PC-3 (cell line): ENCODE measurements at regions not wholly inside any gene's neighbourhood (a gene's known extent, or its start where the extent isn't known, plus 50 kb on each side); places are given as distances from the start of the nearest gene placed in this dataset.

Source experiments
- ATAC-seq: fragments of 200-7000 bp; cut with Tn5 transposase; 2 replicates; pipeline ENCODE4 v1.9.1; 2020; ENCODE audit warnings: mild to moderate bottlenecking, moderate library complexity
- BruUV-seq: library from RNA; stranded (reverse); fragments of 400-500 nt; replicated peaks from 2 replicates; lab custom pipeline; 2021; lab: Mats Ljungman, UMichigan
- CTCF ChIA-PET: fragments of 300-600 bp; sonication (Branson Sonifier 250); formaldehyde crosslinking; loops from one replicate; lab custom pipeline; 2022; ENCODE audit warnings: antibody characterized with exemption; lab: Charles Lee
- POLR2A ChIA-PET: fragments of 300-600 bp; sonication (Branson Sonifier 250); formaldehyde crosslinking; loops from one replicate; lab custom pipeline; 2022; ENCODE audit warnings: antibody characterized with exemption; ENCODE audit not compliant: unreplicated experiment; lab: Charles Lee
- DNase-seq: peaks from one replicate; pipeline ENCODE4 v3.0.0-alpha.2; 2015
- H2AFZ ChIP-seq: fragments of 300-600 bp; sonication (generic); 2 replicates; pipeline ENCODE4 v1.6.0; 2016; ENCODE audit warnings: antibody characterized with exemption, low read length
- H3F3A ChIP-seq: fragments of 300-600 bp; sonication (generic); one replicate; pipeline ENCODE4 v1.6.0; 2017; ENCODE audit warnings: antibody characterized with exemption, low read length, control low read depth, mild to moderate bottlenecking; ENCODE audit not compliant: unreplicated experiment
- H3K27ac ChIP-seq: fragments of 300-600 bp; sonication (generic); 2 replicates; pipeline ENCODE4 v1.5.1; 2016; ENCODE audit warnings: mild to moderate bottlenecking, low read length
- H3K27me3 ChIP-seq: fragments of 300-600 bp; sonication (generic); 2 replicates; pipeline ENCODE4 v1.6.1; 2016; ENCODE audit warnings: low read length, mixed read lengths
- H3K36me3 ChIP-seq: fragments of 300-600 bp; sonication (generic); 2 replicates; pipeline ENCODE4 v1.6.1; 2016; ENCODE audit warnings: low read depth, mixed run types, low read length, mixed read lengths
- H3K4me1 ChIP-seq: fragments of 300-600 bp; sonication (generic); 2 replicates; pipeline ENCODE4 v1.5.1; 2016; ENCODE audit warnings: low read length; ENCODE audit not compliant: insufficient read depth
- H3K4me2 ChIP-seq: fragments of 300-600 bp; sonication (generic); 2 replicates; pipeline ENCODE4 v1.6.0; 2016; ENCODE audit warnings: low read length
- H3K4me3 ChIP-seq: fragments of 300-600 bp; sonication (generic); 2 replicates; pipeline ENCODE4 v1.5.1; 2016; ENCODE audit warnings: mild to moderate bottlenecking, low read length, mixed read lengths
- H3K79me2 ChIP-seq: fragments of 300-600 bp; sonication (generic); 2 replicates; pipeline ENCODE4 v1.6.1; 2017; ENCODE audit warnings: low read length, mixed read lengths
- H3K9ac ChIP-seq: fragments of 300-600 bp; sonication (generic); 2 replicates; pipeline ENCODE4 v1.6.0; 2016; ENCODE audit warnings: mild to moderate bottlenecking, low read length
- H3K9me2 ChIP-seq: fragments of 300-600 bp; sonication (generic); replicated peaks from 2 replicates; pipeline ENCODE4 v1.6.1; 2016; ENCODE audit warnings: mixed run types, low read length, mixed read lengths
- H3K9me3 ChIP-seq: fragments of 300-600 bp; sonication (generic); 2 replicates; pipeline ENCODE4 v1.6.1; 2016; ENCODE audit warnings: low read length, mixed read lengths
- H4K20me1 ChIP-seq: fragments of 300-600 bp; sonication (generic); 2 replicates; pipeline ENCODE4 v1.6.1; 2016; ENCODE audit warnings: low read length, mixed read lengths
- CTCF ChIP-seq: fragments of 300-600 bp; sonication (generic); conservative IDR thresholded peaks from 2 replicates; pipeline ENCODE4 v1.5.1; 2017; ENCODE audit warnings: antibody characterized with exemption, low read depth, mild to moderate bottlenecking, low read length
- EZH2 ChIP-seq: fragments of 300-600 bp; sonication (generic); IDR thresholded peaks from one replicate; pipeline ENCODE4 v1.6.1; 2017; ENCODE audit warnings: antibody characterized with exemption, mild to moderate bottlenecking, low read length; ENCODE audit not compliant: unreplicated experiment
- EZH2phosphoT487 ChIP-seq: fragments of 300-600 bp; sonication (generic); IDR thresholded peaks from 2 replicates; pipeline ENCODE4 v1.6.1; 2018; ENCODE audit warnings: mild to moderate bottlenecking, antibody characterized with exemption, low read length, borderline replicate concordance
- intact Hi-C: fragments of 100-400 bp; cut with micrococcal nuclease; formaldehyde crosslinking; loops from 2 replicates; pipeline ENCODE4 v1.9.0; 2023

GRCh38 chr4:184932343-184932742 is 85.9 kb upstream of the HELT start:
- Histone ChIP-seq H3F3A (no peaks in the 10 kb centered on the region), H3K36me3 (no peaks in the 10 kb centered on the region), H3K27me3 (no peaks in the 10 kb centered on the region), H3K9me2 (no peaks in the 10 kb centered on the region), H3K9me3 (no peaks in the 10 kb centered on the region), H3K79me2 (no peaks in the 10 kb centered on the region), H3K4me2 (no peak overlapping the region), H4K20me1 (no peaks in the 10 kb centered on the region), H3K9ac (no peak overlapping the region), H3K4me3 (no peak overlapping the region), H3K27ac (no peak overlapping the region), H2AFZ (no peak overlapping the region), H3K4me1 (no peaks in the 10 kb centered on the region)
- POLR2A ChIA-PET, result no interaction called here
- no peak for TF ChIP-seq CTCF
- no peak for TF ChIP-seq EZH2
- no peak for TF ChIP-seq EZH2phosphoT487
- CTCF ChIA-PET, result no interaction called here
- no peak for ATAC-seq
- BruUV-seq, result no TSS peak
- no peak for DNase-seq
- intact Hi-C loops, result no loop called here

GRCh38 chr4:184933311-184933710 is 85.0 kb upstream of the HELT start:
- POLR2A ChIA-PET, result no interaction called here
- Histone ChIP-seq H3K27ac (no peak overlapping the region), H3K4me2 (no peak overlapping the region), H4K20me1 (no peaks in the 10 kb centered on the region), H3K79me2 (no peaks in the 10 kb centered on the region), H3K9ac (no peak overlapping the region), H3K4me3 (no peak overlapping the region), H3F3A (no peaks in the 10 kb centered on the region), H3K36me3 (no peaks in the 10 kb centered on the region), H3K4me1 (no peaks in the 10 kb centered on the region), H3K9me2 (no peaks in the 10 kb centered on the region), H3K27me3 (no peaks in the 10 kb centered on the region), H2AFZ (no peak overlapping the region), H3K9me3 (no peaks in the 10 kb centered on the region)
- DNase-seq (no peak), ATAC-seq (no peak)
- TF ChIP-seq CTCF (no peak), EZH2 (no peak), EZH2phosphoT487 (no peak)
- CTCF ChIA-PET, result no interaction called here
- no TSS peak for BruUV-seq
- intact Hi-C loops, result no loop called here

- H3K4me1 ChIP-seq, result no peaks in the 10 kb centered on the region
- BruUV-seq, result no TSS peak
- intact Hi-C loops, result no loop called here
- H3K36me3 ChIP-seq, result no peaks in the 10 kb centered on the region
- TF ChIP-seq EZH2, result no peak
- no peak for TF ChIP-seq EZH2phosphoT487
- TF ChIP-seq CTCF, result no peak
- DNase-seq (peak; percentile 17), ATAC-seq (no peak)
- no peak overlapping the region for H2AFZ ChIP-seq
- H3K27me3 ChIP-seq, result no peaks in the 10 kb centered on the region
- ChIA-PET POLR2A (no interaction called here), CTCF (no interaction called here)
- no peaks in the 10 kb centered on the region for H3K79me2 ChIP-seq
- H3K9me2 ChIP-seq, result no peaks in the 10 kb centered on the region
- no peaks in the 10 kb centered on the region for H3F3A ChIP-seq
- no peaks in the 10 kb centered on the region for H4K20me1 ChIP-seq
- H3K9ac ChIP-seq, result no peak overlapping the region
- H3K27ac ChIP-seq, result no peak overlapping the region
- no peak overlapping the region for H3K4me2 ChIP-seq
- no peaks in the 10 kb centered on the region for H3K9me3 ChIP-seq
- no peak overlapping the region for H3K4me3 ChIP-seq
These were observed 84.1 kb upstream of the HELT start for GRCh38 chr4:184934184-184934583.
